ENCODE measurements at regions not wholly inside any gene's neighbourhood (a gene's known extent, or its start where the extent isn't known, plus 50 kb on each side); places are given as distances from the start of the nearest gene placed in this dataset.

DNA sequence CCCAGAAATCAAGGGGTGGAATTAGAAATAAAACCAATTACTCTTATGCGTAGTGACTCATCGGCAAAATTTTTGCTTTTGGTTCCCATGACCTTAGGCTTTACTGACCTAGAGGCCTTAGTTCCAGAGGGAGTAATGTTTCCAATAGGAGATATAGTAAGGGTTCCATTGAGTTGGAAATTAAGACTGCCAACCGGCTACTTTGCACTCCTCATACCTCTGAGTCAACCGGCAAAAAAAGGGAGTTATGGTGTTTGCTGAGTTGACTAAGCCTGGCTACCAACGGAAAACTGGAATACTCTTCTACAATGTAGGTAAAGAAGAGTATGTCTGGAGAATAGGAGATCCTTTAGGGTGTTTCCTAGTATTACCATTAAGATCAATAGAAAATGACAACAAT, 919.8 kb downstream of the CENPC start:
- no peak for TF ChIP-seq BHLHE40 (IDR thresholded peaks at IDR 0.05; ENCODE audit: borderline replicate concordance)
- TF ChIP-seq SP1 (IDR thresholded peaks at IDR 0.05), result no peak
- TF ChIP-seq L3MBTL2 (conservative IDR thresholded peaks at IDR 0.05), result no peak
- no peak for TF ChIP-seq NFRKB (IDR thresholded peaks at IDR 0.05)
- TF ChIP-seq, protein P1, sequence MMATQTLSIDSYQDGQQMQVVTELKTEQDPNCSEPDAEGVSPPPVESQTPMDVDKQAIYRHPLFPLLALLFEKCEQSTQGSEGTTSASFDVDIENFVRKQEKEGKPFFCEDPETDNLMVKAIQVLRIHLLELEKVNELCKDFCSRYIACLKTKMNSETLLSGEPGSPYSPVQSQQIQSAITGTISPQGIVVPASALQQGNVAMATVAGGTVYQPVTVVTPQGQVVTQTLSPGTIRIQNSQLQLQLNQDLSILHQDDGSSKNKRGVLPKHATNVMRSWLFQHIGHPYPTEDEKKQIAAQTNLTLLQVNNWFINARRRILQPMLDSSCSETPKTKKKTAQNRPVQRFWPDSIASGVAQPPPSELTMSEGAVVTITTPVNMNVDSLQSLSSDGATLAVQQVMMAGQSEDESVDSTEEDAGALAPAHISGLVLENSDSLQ (IDR thresholded peaks at IDR 0.05), result no peak
- TF ChIP-seq FOXK2 (IDR thresholded peaks at IDR 0.05), result no peak
